Hepatocyte (in vitro differentiated cells): ENCODE measurements at regions not wholly inside any gene's neighbourhood (a gene's known extent, or its start where the extent isn't known, plus 50 kb on each side); places are given as distances from the start of the nearest gene placed in this dataset.

Experiments
- EZH2 ChIP-seq: fragments of 200-600 bp; sonication (generic); IDR thresholded peaks from 2 replicates; pipeline ENCODE4 v1.6.1; 2016; ENCODE audit warnings: antibody characterized with exemption, mild to moderate bottlenecking, borderline replicate concordance
- TF ChIP-seq, protein P1 (sequence below): fragments of 200-600 bp; sonication (generic); IDR thresholded peaks from 2 replicates; pipeline ENCODE4 v1.5.1; 2016; ENCODE audit warnings: antibody characterized with exemption, mild to moderate bottlenecking; ENCODE audit not compliant: poor library complexity

GRCh38 chrX:10381193-10381592 lies 224.4 kb downstream of the CLCN4 start:
- TF ChIP-seq, protein P1, sequence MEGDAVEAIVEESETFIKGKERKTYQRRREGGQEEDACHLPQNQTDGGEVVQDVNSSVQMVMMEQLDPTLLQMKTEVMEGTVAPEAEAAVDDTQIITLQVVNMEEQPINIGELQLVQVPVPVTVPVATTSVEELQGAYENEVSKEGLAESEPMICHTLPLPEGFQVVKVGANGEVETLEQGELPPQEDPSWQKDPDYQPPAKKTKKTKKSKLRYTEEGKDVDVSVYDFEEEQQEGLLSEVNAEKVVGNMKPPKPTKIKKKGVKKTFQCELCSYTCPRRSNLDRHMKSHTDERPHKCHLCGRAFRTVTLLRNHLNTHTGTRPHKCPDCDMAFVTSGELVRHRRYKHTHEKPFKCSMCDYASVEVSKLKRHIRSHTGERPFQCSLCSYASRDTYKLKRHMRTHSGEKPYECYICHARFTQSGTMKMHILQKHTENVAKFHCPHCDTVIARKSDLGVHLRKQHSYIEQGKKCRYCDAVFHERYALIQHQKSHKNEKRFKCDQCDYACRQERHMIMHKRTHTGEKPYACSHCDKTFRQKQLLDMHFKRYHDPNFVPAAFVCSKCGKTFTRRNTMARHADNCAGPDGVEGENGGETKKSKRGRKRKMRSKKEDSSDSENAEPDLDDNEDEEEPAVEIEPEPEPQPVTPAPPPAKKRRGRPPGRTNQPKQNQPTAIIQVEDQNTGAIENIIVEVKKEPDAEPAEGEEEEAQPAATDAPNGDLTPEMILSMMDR: no peak
- no peak for TF ChIP-seq EZH2
